ENCODE measurements at regions not wholly inside any gene's neighbourhood (a gene's known extent, or its start where the extent isn't known, plus 50 kb on each side); places are given as distances from the start of the nearest gene placed in this dataset.

- DNase-seq: no peak
Measured at GRCh38 chr16:80300456-80300855, 240.3 kb upstream of the DYNLRB2 start.

- no peak for DNase-seq
Measured at GRCh38 chr16:80299416-80299815, 241.4 kb upstream of the DYNLRB2 start.

DNA sequence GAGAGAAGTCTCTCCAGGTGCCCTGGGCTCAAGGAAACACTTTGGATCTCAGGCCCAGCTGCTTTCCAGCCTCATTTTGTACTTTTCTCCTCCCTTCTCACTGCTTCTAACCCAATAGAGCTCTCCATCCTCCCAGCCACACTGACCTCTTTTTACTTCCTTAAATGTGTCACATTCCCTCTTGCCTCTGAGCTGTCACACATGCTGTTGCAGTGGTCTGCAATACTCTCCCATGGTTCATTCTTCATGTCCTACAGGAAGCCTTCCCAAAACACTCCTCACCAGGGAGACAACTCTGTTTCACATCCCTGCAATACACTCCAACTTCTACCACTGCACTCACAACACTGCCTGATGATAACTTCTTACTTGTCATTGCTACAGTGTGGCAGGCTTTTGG lies 242.1 kb upstream of the DYNLRB2 start:
- DNase-seq: no peak

GRCh38 chr16:80296034-80296433 lies 244.8 kb upstream of the DYNLRB2 start:
- no peak for DNase-seq

DNA sequence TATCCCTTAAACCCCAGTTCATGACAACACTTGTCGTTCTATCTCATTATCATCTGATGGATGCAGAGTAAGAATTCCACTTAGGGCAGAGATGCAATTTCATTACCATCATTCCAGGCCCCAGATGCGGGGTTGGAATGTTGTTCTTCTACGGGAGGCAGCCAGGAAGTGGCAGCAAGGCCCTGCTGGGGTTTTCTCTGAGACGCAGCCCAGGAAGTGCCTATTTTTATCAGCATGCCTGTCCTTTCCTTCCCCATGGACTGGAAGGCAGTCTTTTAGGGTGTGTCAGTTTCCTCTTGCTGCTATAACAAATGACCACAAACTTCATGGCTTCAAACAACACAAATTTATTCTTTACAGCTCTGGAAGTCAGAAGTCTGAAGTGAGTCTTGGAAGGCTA lies 246.6 kb upstream of the DYNLRB2 start:
- no peak for DNase-seq

DNA sequence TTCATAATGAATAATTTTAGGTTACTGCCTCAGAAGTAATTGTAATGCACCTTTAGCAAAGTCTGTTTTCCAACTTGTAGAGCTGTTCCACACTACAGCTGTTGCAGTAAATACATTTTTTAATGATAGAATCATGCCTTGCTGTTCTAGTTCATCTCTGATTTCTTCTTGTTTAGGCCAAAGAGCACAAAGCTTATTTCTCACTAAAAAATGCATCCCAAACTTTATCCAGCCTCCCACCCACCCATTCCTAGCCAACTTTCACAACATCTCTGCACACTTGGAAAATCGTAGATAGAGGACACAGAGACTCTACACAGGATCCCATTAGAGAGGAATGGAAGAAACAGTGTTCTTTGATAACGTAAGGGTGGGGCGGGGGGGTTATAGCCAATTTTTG lies 252.2 kb upstream of the DYNLRB2 start:
- no peak for DNase-seq

DNA sequence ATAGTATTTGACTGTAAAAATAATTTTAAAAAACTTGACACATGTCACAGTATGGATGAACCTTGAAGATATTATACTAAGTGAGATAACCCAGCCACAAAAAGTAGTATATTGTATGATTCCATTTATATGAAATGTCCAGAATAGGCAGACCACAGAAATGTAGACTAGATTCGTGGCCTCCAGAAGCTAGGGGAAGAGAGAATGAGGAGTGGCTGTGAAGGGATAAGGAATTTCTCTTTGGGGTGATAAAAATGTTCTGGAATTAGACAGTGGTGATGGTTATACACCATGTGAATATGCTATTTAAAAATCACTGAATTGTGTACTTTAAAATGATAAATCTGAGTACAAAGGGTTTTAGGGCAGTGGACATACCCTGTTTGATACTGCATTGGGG lies 253.1 kb upstream of the DYNLRB2 start:
- DNase-seq: no peak

- no peak for DNase-seq
Measured at GRCh38 chr16:80285104-80285503, 255.7 kb upstream of the DYNLRB2 start.

DNA sequence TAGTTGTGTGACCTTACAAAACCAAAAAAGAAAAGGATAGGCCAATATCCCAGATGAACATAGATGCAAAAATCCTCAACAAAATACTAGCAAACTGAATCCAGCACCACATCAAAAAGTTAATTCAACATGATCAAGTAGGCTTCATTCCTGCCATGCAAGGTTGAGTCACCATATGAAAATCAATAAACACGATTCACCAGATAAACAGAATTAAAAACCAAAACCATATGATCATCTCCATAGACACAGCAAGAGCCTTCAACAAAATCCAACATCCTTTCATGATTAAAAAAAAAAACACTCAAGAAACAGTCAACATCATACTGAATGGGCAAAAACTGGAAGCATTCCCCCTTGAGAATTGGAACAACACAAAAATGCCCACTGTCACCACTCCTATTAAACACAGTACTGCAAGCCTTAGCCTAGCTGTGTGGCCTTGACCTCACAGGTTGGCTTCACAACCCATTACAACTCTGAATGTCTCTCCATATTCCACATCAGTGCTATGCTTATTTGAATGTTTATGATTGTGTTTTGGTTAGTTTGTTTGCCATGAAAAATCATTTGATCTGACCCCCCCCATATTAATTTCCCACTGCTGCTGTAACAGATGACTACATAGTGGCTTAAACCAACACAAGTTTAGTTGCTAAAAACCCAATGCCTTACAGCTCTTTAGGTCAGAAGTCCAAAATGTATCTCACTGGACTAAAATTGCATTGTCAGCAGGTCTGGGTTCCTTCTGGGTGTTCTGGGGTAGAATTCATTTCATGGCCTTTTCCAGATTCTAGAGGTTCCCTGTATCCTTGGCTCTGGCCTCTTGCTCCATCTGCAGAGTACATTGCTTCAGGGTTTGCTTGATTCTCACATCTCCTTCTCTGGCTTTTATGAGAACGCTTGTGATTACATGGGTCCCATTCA lies 257.1 kb upstream of the DYNLRB2 start:
- no peak for DNase-seq

DNA sequence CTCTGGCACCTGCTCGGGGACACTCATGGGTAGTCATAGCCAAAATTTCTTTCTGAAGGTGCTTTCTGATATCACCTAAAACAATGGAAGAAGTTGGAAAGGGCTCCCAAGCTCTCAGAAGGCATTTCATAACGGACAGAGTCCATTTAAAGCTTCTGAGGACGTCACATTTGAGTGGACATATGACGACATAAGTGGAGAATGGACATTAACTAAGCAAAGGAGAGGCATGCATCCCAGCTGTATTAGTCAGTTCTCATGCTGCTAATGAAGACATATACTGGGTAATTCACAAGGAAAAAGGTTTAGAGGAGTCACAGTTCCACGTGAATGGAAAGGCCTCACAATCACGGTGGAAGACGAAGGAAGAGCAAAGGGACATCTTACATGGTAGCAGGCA lies 260.2 kb upstream of the DYNLRB2 start:
- DNase-seq: no peak

- DNase-seq: no peak
Measured at GRCh38 chr16:80279656-80280055, 261.1 kb upstream of the DYNLRB2 start.

DNA sequence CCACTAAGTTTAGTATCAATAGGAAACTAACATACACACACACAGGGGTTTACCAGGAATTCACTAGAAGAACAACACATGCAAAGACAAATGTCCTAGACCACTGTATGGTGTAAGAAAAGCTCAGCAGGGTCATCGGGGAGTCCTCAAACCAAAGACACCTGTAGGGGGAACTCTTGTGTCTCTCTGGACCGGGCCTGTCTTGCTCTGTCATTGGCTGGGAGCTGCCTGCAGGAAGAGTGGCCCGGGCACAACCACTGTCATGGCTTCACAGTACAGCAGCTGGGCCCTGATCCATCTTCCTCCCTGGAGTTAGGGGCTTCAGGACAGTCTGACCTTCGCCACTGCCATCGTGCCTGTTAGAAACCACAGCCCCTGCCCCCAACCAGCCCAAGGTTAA lies 263.6 kb upstream of the DYNLRB2 start:
- no peak for DNase-seq

- DNase-seq: no peak
Measured at GRCh38 chr16:80274576-80275191, 266.1 kb upstream of the DYNLRB2 start.

DNA sequence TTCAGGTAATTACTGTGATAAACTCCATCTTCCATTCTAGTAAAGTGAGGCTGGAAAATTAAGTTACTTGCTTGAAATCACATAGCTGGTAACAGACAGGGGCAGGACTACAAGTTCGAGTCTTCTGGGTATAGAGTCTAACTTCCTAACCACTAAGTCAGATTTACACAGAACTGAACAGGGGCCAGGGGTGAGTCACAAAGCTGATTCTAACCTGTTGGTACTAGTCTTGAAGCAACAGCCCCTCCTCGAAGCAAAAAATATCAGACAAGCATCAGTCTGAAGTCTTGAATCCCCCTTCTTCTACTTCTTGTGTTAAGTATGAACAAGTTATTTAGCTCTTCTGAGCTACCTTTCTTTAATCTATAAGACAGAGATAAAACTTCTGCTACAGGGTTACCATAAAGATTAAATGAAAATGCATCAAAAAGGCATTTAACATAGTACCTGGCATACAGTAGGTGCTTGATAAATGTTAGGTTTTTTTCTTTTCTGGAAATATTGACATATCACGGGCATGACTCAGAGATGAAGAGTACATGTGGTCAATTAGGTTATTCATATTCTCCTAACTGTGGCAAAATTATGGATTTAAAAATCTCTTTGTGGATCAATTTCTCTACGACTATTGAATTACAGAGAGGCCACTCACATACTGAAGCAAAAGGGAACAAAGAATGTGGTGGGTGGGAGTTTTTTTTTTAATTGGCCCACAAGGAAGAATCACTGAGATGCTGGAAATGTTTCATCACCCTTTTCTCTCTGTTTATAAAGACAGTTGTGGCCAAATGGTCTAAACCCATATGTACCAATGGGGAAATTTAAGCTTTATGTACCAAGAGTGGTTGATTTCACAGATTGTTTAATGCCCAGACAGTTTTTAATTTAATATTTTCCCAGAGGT lies 266.9 kb upstream of the DYNLRB2 start:
- DNase-seq: no peak

GRCh38 chr16:80265624-80266306 lies 275.0 kb upstream of the DYNLRB2 start:
- no peak for DNase-seq

GRCh38 chr16:80263848-80264694 lies 276.7 kb upstream of the DYNLRB2 start:
- no peak for DNase-seq

DNA sequence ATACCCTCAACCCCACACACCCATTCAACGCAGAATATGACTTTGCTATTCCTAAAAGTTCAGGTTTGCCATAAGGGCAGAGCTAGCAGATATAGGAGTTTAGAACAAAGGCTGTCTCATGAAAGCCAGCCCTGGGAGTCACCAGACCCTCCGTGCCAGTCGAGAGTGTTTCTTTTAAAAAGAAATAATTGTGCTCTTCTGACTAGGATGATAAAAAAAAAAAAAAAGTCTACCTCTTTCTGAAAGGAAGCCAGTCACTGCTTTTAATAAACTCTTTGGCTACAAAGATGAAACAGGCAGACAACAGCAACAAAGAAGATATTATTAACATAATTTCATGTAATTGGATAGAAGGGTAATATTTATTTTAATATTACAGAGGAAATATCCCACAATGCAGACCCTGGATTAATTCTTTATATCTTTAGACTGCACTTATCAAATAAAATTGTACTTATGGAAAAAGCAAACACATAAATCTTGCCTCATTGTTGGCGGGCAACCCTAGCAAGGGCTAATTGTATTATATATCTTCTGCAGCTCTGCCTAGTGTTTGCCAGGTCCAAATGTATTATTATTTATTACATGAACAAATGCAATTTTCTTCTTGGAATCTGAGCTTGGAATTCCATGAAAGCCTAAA lies 277.5 kb upstream of the DYNLRB2 start:
- DNase-seq: no peak

DNA sequence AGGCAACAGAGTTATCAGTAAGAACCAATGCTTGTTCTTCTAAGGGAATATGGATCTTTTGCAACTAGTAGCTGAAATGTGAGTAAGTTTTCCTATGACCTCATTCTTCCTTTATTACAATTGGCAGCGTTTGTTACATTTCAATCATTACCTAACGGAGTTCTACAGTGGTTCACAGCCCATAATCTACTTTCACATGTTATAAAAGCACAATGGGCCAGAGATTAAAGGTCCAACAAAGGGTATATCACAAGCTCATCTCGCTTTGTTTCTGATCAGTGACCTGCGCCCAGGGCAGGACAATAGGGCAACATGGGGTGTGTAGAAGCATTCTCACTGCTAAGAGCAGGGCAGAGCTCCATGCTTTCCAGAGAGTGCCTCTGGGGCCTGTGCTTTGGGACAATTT lies 279.9 kb upstream of the DYNLRB2 start:
- no peak for DNase-seq

DNA sequence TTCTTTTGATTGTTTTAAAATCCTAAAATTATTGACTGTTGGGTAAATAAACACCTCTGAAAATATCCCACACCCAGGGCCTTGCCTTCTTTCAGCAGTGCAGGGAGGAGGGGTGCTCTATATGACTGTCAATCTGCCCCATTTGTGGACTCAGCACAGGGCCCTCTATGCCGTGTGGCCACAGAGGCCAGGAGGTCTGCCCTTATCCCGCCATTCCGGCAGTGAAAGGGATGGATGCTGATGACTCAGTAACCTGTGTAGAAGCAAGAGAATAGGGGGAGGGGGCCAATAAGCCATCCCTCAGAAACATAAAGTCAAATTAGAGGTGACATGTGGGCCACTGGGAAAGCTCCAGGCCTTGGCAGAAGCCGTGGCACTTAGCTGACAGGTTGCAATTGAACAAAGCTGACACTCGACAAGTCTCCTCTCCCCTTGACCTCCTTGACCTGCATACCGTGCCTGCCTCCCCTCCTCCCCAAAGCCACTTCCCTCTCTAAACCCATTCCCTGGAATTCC lies 281.4 kb upstream of the DYNLRB2 start:
- no peak for DNase-seq

DNA sequence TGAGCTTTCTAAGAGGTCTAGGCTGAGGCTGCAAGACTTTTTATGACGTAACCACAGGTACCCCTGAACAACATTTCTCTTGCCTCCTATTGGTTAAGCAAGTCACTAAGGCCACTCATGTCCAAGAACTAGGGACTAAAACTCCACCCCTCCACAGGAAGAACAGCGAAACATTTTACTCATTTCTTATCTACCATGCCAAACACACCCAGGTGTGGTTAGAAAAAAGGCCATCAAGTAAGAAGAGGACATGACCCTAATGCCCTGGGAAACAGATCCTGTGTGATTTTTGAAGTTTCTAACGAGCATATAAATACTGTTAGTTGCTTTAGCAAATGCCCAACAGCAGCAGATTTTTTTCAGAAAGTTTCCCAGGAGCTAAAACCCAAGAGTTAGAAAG lies 282.4 kb upstream of the DYNLRB2 start:
- no peak for DNase-seq

DNA sequence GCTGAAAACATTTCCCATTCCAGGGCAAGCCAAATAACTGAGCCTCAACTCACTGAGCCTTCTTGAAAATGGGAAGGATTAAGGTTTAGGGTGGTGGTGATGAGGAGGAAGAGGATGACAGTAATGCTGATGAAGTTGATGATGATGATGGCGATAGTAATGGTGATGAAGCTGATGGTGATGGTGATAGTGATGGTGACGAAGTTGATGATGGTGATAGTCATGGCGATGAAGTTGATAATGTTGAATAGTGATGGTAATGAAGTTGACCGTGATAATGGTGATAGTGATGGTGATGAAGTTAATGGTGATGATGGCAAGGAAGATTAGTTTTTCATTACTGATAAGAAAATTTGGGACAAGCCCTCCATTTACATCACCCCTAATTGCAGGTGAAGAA lies 285.8 kb upstream of the DYNLRB2 start:
- no peak for DNase-seq
